ENCODE measurements at regions not wholly inside any gene's neighbourhood (a gene's known extent, or its start where the extent isn't known, plus 50 kb on each side); places are given as distances from the start of the nearest gene placed in this dataset.

GRCh38 chr15:25068696-25069095, 113.9 kb downstream of the SNRPN start:
- no peak overlapping the region for H3K9ac ChIP-seq (ENCODE audit: low read length)
- H3K4me1 Mint-ChIP-seq = no peaks in the 10 kb centered on the region
- H3K27me3 ChIP-seq (replicated peaks in 1 of 4; ENCODE audit: control extremely low read depth in 1 of 4, control insufficient read depth in 3 of 4, insufficient read depth in 4 of 4, low read length in 3 of 4) = no peaks in the 10 kb centered on the region
- no peak overlapping the region for H3K27ac ChIP-seq (ENCODE audit: low read length in 2 of 2)
- H4K20me1 ChIP-seq (ENCODE audit: control insufficient read depth, insufficient read depth, low read length, poor library complexity, severe bottlenecking) = no peaks in the 10 kb centered on the region
- H3K4me3 ChIP-seq (ENCODE audit: control extremely low read depth in 1 of 5, extremely low read depth in 1 of 5, insufficient read depth in 1 of 5, low read depth in 2 of 5, low read length in 4 of 5) = no peak overlapping the region
- no peak overlapping the region for H3K4me3 Mint-ChIP-seq
- no peak for TF ChIP-seq CTCF (IDR thresholded peaks at IDR 0.05)
- no peak for TF ChIP-seq EZH2 (IDR thresholded peaks at IDR 0.05; ENCODE audit: borderline replicate concordance, insufficient read depth, low read depth, low read length, poor library complexity, severe bottlenecking)
- 95% methylated on average over 10 of the region's 10 CpGs for WGBS (ENCODE audit: insufficient coverage)
- H3K79me2 ChIP-seq (ENCODE audit: control insufficient read depth, insufficient read depth, low read length) = no peaks in the 10 kb centered on the region
- ChIA-PET POLR2A (no interaction called here), CTCF (no interaction called here)
- no peak overlapping the region for H3K27ac Mint-ChIP-seq
- H3K27me3 Mint-ChIP-seq = no peaks in the 10 kb centered on the region
- intact Hi-C loops (cut with micrococcal nuclease) = no loop called here
- peaks cover 2 to 88% of the 10 kb centered on the region in 2 experiments for H3K36me3 ChIP-seq (replicated peaks in 1 of 2; ENCODE audit: control extremely low read depth in 1 of 2, control insufficient read depth in 1 of 2, extremely low read depth in 1 of 2, insufficient read depth in 2 of 2, low read length in 1 of 2)
- no peak for ATAC-seq (ENCODE audit: low read depth)
- H2AFZ ChIP-seq (ENCODE audit: insufficient read depth, low read depth, low read length, poor library complexity, severe bottlenecking) = no peak overlapping the region
- no peaks in the 10 kb centered on the region for H3K4me1 ChIP-seq (ENCODE audit: control insufficient read depth in 2 of 2, insufficient read depth in 2 of 2, low read length in 2 of 2)
- H3K9me3 Mint-ChIP-seq (ENCODE audit: insufficient read depth) = peaks cover 34% of the 10 kb centered on the region
- DNase-seq = no peak
- no peak overlapping the region for H3K4me2 ChIP-seq (replicated peaks; ENCODE audit: low read depth, low read length, poor library complexity, severe bottlenecking)
- H3K9me3 ChIP-seq (ENCODE audit: control extremely low read depth in 1 of 3, control insufficient read depth in 2 of 3, insufficient read depth in 1 of 3, low read length in 2 of 3) = peaks cover 0 to 100% (median 98%) of the 10 kb centered on the region in 3 donors

GRCh38 chr15:25070353-25070963, 115.7 kb downstream of the SNRPN start:
- WGBS (ENCODE audit: insufficient coverage) = 96% methylated on average over 9 of the region's 10 CpGs
- H3K9me3 Mint-ChIP-seq (ENCODE audit: insufficient read depth) = peaks cover 36% of the 10 kb centered on the region
- Histone ChIP-seq H3K27me3 (replicated peaks in 1 of 4; ENCODE audit: control extremely low read depth in 1 of 4, control insufficient read depth in 3 of 4, insufficient read depth in 4 of 4, low read length in 3 of 4) (no peaks in the 10 kb centered on the region), H3K9ac (ENCODE audit: low read length) (no peak overlapping the region), H2AFZ (ENCODE audit: insufficient read depth, low read depth, low read length, poor library complexity, severe bottlenecking) (no peak overlapping the region), H3K4me1 (ENCODE audit: control insufficient read depth in 2 of 2, insufficient read depth in 2 of 2, low read length in 2 of 2) (no peaks in the 10 kb centered on the region), H4K20me1 (ENCODE audit: control insufficient read depth, insufficient read depth, low read length, poor library complexity, severe bottlenecking) (no peaks in the 10 kb centered on the region), H3K27ac (ENCODE audit: low read length in 2 of 2) (no peak overlapping the region), H3K79me2 (ENCODE audit: control insufficient read depth, insufficient read depth, low read length) (no peaks in the 10 kb centered on the region), H3K36me3 (replicated peaks in 1 of 2; ENCODE audit: control extremely low read depth in 1 of 2, control insufficient read depth in 1 of 2, extremely low read depth in 1 of 2, insufficient read depth in 2 of 2, low read length in 1 of 2) (peaks cover 2 to 89% of the 10 kb centered on the region in 2 experiments), H3K4me2 (replicated peaks; ENCODE audit: low read depth, low read length, poor library complexity, severe bottlenecking) (no peak overlapping the region), H3K4me3 (ENCODE audit: control extremely low read depth in 1 of 5, extremely low read depth in 1 of 5, insufficient read depth in 1 of 5, low read depth in 2 of 5, low read length in 4 of 5) (no peak overlapping the region), H3K9me3 (ENCODE audit: control extremely low read depth in 1 of 3, control insufficient read depth in 2 of 3, insufficient read depth in 1 of 3, low read length in 2 of 3) (peaks cover 1 to 100% (median 98%) of the 10 kb centered on the region in 3 donors)
- intact Hi-C loops (cut with micrococcal nuclease) = no loop called here
- H3K4me1 Mint-ChIP-seq = no peaks in the 10 kb centered on the region
- no peak for TF ChIP-seq EZH2 (IDR thresholded peaks at IDR 0.05; ENCODE audit: borderline replicate concordance, insufficient read depth, low read depth, low read length, poor library complexity, severe bottlenecking)
- no peak for TF ChIP-seq CTCF (IDR thresholded peaks at IDR 0.05)
- no peak for ATAC-seq (ENCODE audit: low read depth)
- no peak for DNase-seq
- H3K27me3 Mint-ChIP-seq = no peaks in the 10 kb centered on the region
- no peak overlapping the region for H3K27ac Mint-ChIP-seq
- POLR2A ChIA-PET = no interaction called here
- CTCF ChIA-PET = no interaction called here
- no peak overlapping the region for H3K4me3 Mint-ChIP-seq
